Endothelial cell of umbilical vein (primary cell): ENCODE measurements at regions not wholly inside any gene's neighbourhood (a gene's known extent, or its start where the extent isn't known, plus 50 kb on each side); places are given as distances from the start of the nearest gene placed in this dataset.

ENCODE experiments used
- CTCF ChIP-seq, 2 donors: IDR thresholded peaks; 1 replicate in 1 of 2; 2 replicates in 1 of 2; pipeline ENCODE4 v1.5.1; 2011; ENCODE audit warnings: low read length in 2 of 2, mild to moderate bottlenecking in 2 of 2, moderate library complexity in 2 of 2, control low read depth in 1 of 2, inconsistent platforms in 1 of 2, low read depth in 1 of 2; ENCODE audit not compliant: insufficient read depth in 1 of 2; ENCODE audit errors: extremely low read depth in 1 of 2
- EZH2 ChIP-seq: IDR thresholded peaks from 2 replicates; pipeline ENCODE4 v1.6.1; 2012; ENCODE audit warnings: borderline replicate concordance, low read depth, mild to moderate bottlenecking, moderate library complexity, low read length, inconsistent platforms; ENCODE audit not compliant: severe bottlenecking
- JUN ChIP-seq: IDR thresholded peaks from 2 replicates; pipeline ENCODE4 v1.6.1; 2011; ENCODE audit warnings: borderline replicate concordance, low read depth; ENCODE audit not compliant: insufficient read length, insufficient read depth
- POLR2A ChIP-seq: IDR thresholded peaks from 2 replicates; pipeline ENCODE4 v1.6.1; 2012; ENCODE audit warnings: low read depth, mild to moderate bottlenecking, control low read depth, low read length
- POLR2AphosphoS5 ChIP-seq: IDR thresholded peaks from 2 replicates; pipeline ENCODE4 v1.6.1; 2012; ENCODE audit warnings: low read depth, mild to moderate bottlenecking, control low read depth, low read length, moderate library complexity; ENCODE audit not compliant: insufficient read depth

GRCh38 chr12:76201758-76202157 is 117.3 kb upstream of the NAP1L1 start:
- TF ChIP-seq CTCF (IDR thresholded peaks at IDR 0.05; ENCODE audit: extremely low read depth in 1 of 2, insufficient read depth in 1 of 2, low read depth in 1 of 2, low read length in 2 of 2) (no peak), EZH2 (no peak), JUN (no peak), POLR2A (no peak), POLR2AphosphoS5 (no peak)
